ENCODE measurements at regions not wholly inside any gene's neighbourhood (a gene's known extent, or its start where the extent isn't known, plus 50 kb on each side); places are given as distances from the start of the nearest gene placed in this dataset.

GRCh38 chr10:91682912-91683311 lies 50.0 kb upstream of the PPP1R3C start:
- H3K4me3 ChIP-seq (ENCODE audit: severe bottlenecking) = no peak overlapping the region

More at GRCh38 chr10:91682912-91683311, 50.0 kb upstream of the PPP1R3C start:
- Histone ChIP-seq H3K27me3 (ENCODE audit: insufficient read depth, poor library complexity, severe bottlenecking) (no peaks in the 10 kb centered on the region), H3K27ac (ENCODE audit: poor library complexity, severe bottlenecking) (no peak overlapping the region), H3K4me1 (ENCODE audit: insufficient read depth, poor library complexity, severe bottlenecking) (peaks cover 24% of the 10 kb centered on the region), H3K36me3 (ENCODE audit: low read depth) (no peaks in the 10 kb centered on the region), H3K9me3 (ENCODE audit: severe bottlenecking) (no peaks in the 10 kb centered on the region)
- DNase-seq (ENCODE audit: low spot score) (no peak), ATAC-seq (ENCODE audit: low read depth) (no peak)
- TF ChIP-seq, protein P1, sequence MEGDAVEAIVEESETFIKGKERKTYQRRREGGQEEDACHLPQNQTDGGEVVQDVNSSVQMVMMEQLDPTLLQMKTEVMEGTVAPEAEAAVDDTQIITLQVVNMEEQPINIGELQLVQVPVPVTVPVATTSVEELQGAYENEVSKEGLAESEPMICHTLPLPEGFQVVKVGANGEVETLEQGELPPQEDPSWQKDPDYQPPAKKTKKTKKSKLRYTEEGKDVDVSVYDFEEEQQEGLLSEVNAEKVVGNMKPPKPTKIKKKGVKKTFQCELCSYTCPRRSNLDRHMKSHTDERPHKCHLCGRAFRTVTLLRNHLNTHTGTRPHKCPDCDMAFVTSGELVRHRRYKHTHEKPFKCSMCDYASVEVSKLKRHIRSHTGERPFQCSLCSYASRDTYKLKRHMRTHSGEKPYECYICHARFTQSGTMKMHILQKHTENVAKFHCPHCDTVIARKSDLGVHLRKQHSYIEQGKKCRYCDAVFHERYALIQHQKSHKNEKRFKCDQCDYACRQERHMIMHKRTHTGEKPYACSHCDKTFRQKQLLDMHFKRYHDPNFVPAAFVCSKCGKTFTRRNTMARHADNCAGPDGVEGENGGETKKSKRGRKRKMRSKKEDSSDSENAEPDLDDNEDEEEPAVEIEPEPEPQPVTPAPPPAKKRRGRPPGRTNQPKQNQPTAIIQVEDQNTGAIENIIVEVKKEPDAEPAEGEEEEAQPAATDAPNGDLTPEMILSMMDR (IDR thresholded peaks at IDR 0.05; ENCODE audit: poor library complexity, severe bottlenecking) = no peak
